ENCODE measurements at regions not wholly inside any gene's neighbourhood (a gene's known extent, or its start where the extent isn't known, plus 50 kb on each side); places are given as distances from the start of the nearest gene placed in this dataset.

- TF ChIP-seq TCF7 (CRISPR knock-in tag; IDR thresholded peaks at IDR 0.05; ENCODE audit: low read depth): no peak
- TF ChIP-seq NFATC4 (CRISPR knock-in tag; IDR thresholded peaks at IDR 0.05): no peak
- no peak for TF ChIP-seq ARID4B (CRISPR knock-in tag; IDR thresholded peaks at IDR 0.05; ENCODE audit: borderline replicate concordance)
- no peak for TF ChIP-seq ZNF219 (CRISPR knock-in tag; IDR thresholded peaks at IDR 0.05; ENCODE audit: borderline replicate concordance)
- no peak for TF ChIP-seq SP1 (CRISPR knock-in tag; conservative IDR thresholded peaks at IDR 0.05)
- TF ChIP-seq ZNF121 (CRISPR knock-in tag; IDR thresholded peaks at IDR 0.05): no peak
- no peak for TF ChIP-seq TP53 (CRISPR knock-in tag; IDR thresholded peaks at IDR 0.05)
- TF ChIP-seq ZNF512 (CRISPR knock-in tag; IDR thresholded peaks at IDR 0.05; ENCODE audit: borderline replicate concordance): no peak
Measured at GRCh38 chr3:74510261-74510818, 104.1 kb downstream of the CNTN3 start (continued).

GRCh38 chr3:74507691-74508090, 106.8 kb downstream of the CNTN3 start:
- no peaks in the 10 kb centered on the region for H3K27me3 Mint-ChIP-seq (ENCODE audit: low read depth)
- ChIA-PET POLR2A (no interaction called here), CTCF (no interaction called here)
- no peak overlapping the region for H3K4me3 Mint-ChIP-seq
- no peaks in the 10 kb centered on the region for H3K9me3 Mint-ChIP-seq
- DNase-seq (ENCODE audit: low spot score): no peak
- TF ChIP-seq MXD4 (CRISPR knock-in tag; IDR thresholded peaks at IDR 0.05; ENCODE audit: borderline replicate concordance) (no peak), TEAD1 (CRISPR knock-in tag; IDR thresholded peaks at IDR 0.05) (no peak), CDX4 (CRISPR knock-in tag; IDR thresholded peaks at IDR 0.05; ENCODE audit: borderline replicate concordance) (no peak), JUN (CRISPR knock-in tag; IDR thresholded peaks at IDR 0.05) (no peak), SMAD4 (CRISPR knock-in tag; IDR thresholded peaks at IDR 0.05) (no peak), FOXJ3 (CRISPR knock-in tag; IDR thresholded peaks at IDR 0.05; ENCODE audit: borderline replicate concordance) (no peak), HMGXB4 (CRISPR knock-in tag; IDR thresholded peaks at IDR 0.05) (no peak), ZNF416 (CRISPR knock-in tag; IDR thresholded peaks at IDR 0.05) (no peak), PRDM15 (CRISPR knock-in tag; IDR thresholded peaks at IDR 0.05) (no peak)
- no peaks in the 10 kb centered on the region for H3K4me1 Mint-ChIP-seq
- H3K27ac Mint-ChIP-seq: no peak overlapping the region
- ATAC-seq: no peak
- no peaks in the 10 kb centered on the region for H3K36me3 Mint-ChIP-seq
